NB4 (cell line): ENCODE measurements at regions not wholly inside any gene's neighbourhood (a gene's known extent, or its start where the extent isn't known, plus 50 kb on each side); places are given as distances from the start of the nearest gene placed in this dataset.

Experiments
- DNase-seq: peaks from one replicate; pipeline ENCODE4 v3.0.0; 2010; ENCODE audit warnings: low read depth
- H3K4me3 ChIP-seq: one replicate; pipeline ENCODE4 v1.5.1; 2011; ENCODE audit warnings: mild to moderate bottlenecking, low read depth, low read length, moderate library complexity
- CTCF ChIP-seq: IDR thresholded peaks from one replicate; pipeline ENCODE4 v1.5.1; 2012; ENCODE audit warnings: low read depth, low read length
- MAX ChIP-seq: IDR thresholded peaks from 2 replicates; pipeline ENCODE4 v1.6.1; 2011; ENCODE audit warnings: low read depth, low read length
- MYC ChIP-seq: IDR thresholded peaks from 2 replicates; pipeline ENCODE4 v1.6.1; 2011; ENCODE audit warnings: low read depth, low read length
- POLR2A ChIP-seq: IDR thresholded peaks from 2 replicates; pipeline ENCODE4 v1.6.1; 2011; ENCODE audit warnings: mild to moderate bottlenecking; ENCODE audit not compliant: insufficient read length; ENCODE audit errors: extremely low read depth

- no peak overlapping the region for H3K4me3 ChIP-seq
- DNase-seq: no peak
- TF ChIP-seq POLR2A (no peak), MYC (no peak), MAX (no peak), CTCF (no peak)
Observed at GRCh38 chr2:220893411-220893810, 678.7 kb downstream of the EPHA4 start.

- H3K4me3 ChIP-seq: no peak overlapping the region
- DNase-seq: no peak
- TF ChIP-seq POLR2A: no peak
- no peak for TF ChIP-seq MAX
- no peak for TF ChIP-seq CTCF
- no peak for TF ChIP-seq MYC
Observed at GRCh38 chr2:220894069-220894468, 678.0 kb downstream of the EPHA4 start.

GRCh38 chr2:220899492-220899891, 672.6 kb downstream of the EPHA4 start:
- no peak overlapping the region for H3K4me3 ChIP-seq
- DNase-seq: no peak
- no peak for TF ChIP-seq MAX
- no peak for TF ChIP-seq CTCF
- TF ChIP-seq MYC: no peak
- TF ChIP-seq POLR2A: no peak

DNA sequence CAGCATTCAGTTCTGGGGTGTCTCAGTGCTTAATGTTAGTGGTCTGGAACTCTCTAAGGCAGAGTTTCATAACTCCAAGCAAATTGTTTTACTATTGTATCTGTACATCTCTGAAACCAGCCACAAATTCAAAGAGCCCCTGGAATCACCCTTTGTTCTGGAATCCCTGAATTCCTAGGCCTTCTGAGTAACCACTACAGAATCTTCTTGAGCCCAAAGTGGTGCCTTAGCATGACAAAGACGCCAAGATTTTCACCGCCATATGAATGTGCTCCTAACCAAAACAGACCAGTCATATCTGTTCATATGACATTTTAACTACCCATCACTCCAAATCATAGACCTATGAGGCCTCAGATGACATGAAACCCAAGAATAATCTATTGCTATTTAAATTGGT, 668.1 kb downstream of the EPHA4 start:
- H3K4me3 ChIP-seq: no peak overlapping the region
- DNase-seq: no peak
- no peak for TF ChIP-seq MYC
- no peak for TF ChIP-seq MAX
- TF ChIP-seq POLR2A: no peak
- no peak for TF ChIP-seq CTCF

DNA sequence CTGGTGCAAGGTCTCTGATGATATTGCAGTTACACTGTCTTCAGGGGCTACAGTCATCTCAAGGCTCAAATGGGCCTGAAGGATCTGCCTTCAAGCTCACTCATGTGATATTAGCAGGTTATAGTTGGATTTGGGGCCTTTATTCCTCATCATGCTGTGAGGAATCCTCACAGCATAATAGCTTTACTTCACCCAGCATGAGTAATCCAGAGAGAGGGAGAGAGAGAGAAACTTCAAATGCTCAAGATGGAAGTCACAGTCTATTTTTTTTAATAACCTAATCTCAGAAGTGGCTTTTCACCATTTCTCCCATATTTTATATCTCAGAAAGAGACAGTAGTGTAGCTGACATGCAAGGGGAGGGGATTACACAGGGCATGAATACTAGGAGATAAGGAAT, 658.7 kb downstream of the EPHA4 start:
- TF ChIP-seq CTCF: no peak
- no peak for TF ChIP-seq MAX
- TF ChIP-seq MYC: no peak
- TF ChIP-seq POLR2A: no peak
- DNase-seq: no peak
- no peak overlapping the region for H3K4me3 ChIP-seq

GRCh38 chr2:220915092-220915623, 656.9 kb downstream of the EPHA4 start:
- DNase-seq: no peak
- H3K4me3 ChIP-seq: no peak overlapping the region
- TF ChIP-seq MYC: no peak
- no peak for TF ChIP-seq MAX
- no peak for TF ChIP-seq CTCF
- TF ChIP-seq POLR2A: no peak
